ENCODE measurements at regions not wholly inside any gene's neighbourhood (a gene's known extent, or its start where the extent isn't known, plus 50 kb on each side); places are given as distances from the start of the nearest gene placed in this dataset.

GRCh38 chr1:38558500-38559445 is 300.8 kb downstream of the RRAGC start:
- DNase-seq (ENCODE audit: low read depth, low spot score) (no peak), ATAC-seq (no peak)
- RAD21 ChIA-PET (ENCODE audit: low non-redundant PET in 1 of 2, low total read pairs in 2 of 2, uncharacterized antibody in 2 of 2, unreplicated experiment in 2 of 2) = no interaction called here
- no TSS peak for BruUV-seq (replicated peaks)
- H3K36me3 ChIP-seq (ENCODE audit: control insufficient read depth in 1 of 2, insufficient read depth in 2 of 2, low read length in 2 of 2) = no peaks in the 10 kb centered on the region
- TF ChIP-seq RAD21 (IDR thresholded peaks at IDR 0.05; ENCODE audit: low read depth) (no peak), ZFX (IDR thresholded peaks at IDR 0.05) (no peak), CTCF (IDR thresholded peaks at IDR 0.05 in 2 of 3, conservative IDR thresholded peaks at IDR 0.05 in 1 of 3; ENCODE audit: borderline replicate concordance in 1 of 3, insufficient read depth in 1 of 3, low read depth in 2 of 3, low read length in 2 of 3) (no peak), TCF7L2 (IDR thresholded peaks at IDR 0.05; ENCODE audit: borderline replicate concordance, extremely low read depth, insufficient read depth, insufficient read length) (no peak), YY1 (IDR thresholded peaks at IDR 0.05; ENCODE audit: extremely low read depth, insufficient replicate concordance, low read depth, low read length) (no peak), ZBTB33 (IDR thresholded peaks at IDR 0.05; ENCODE audit: extremely low read depth, insufficient replicate concordance, low read length) (no peak), FOSL1 (IDR thresholded peaks at IDR 0.05; ENCODE audit: low read depth) (no peak), POLR2AphosphoS5 (IDR thresholded peaks at IDR 0.05; ENCODE audit: low read depth, low read length) (no peak), POLR2A (IDR thresholded peaks at IDR 0.05; ENCODE audit: borderline replicate concordance, extremely low read depth, insufficient read depth, insufficient read length) (no peak), ELF1 (IDR thresholded peaks at IDR 0.05; ENCODE audit: borderline replicate concordance, low read depth) (no peak), CBX3 (IDR thresholded peaks at IDR 0.05; ENCODE audit: low read depth) (no peak), JUND (IDR thresholded peaks at IDR 0.05) (no peak), SIN3A (IDR thresholded peaks at IDR 0.05; ENCODE audit: low read depth) (no peak)
- H2AFZ ChIP-seq (ENCODE audit: low read depth, low read length, poor library complexity, severe bottlenecking) = no peak overlapping the region
- H3K4me2 ChIP-seq (ENCODE audit: low read length) = no peak overlapping the region
- no peak overlapping the region for H3K4me3 ChIP-seq (replicated peaks in 1 of 2; ENCODE audit: low read depth in 1 of 2, low read length in 2 of 2)
- POLR2A ChIA-PET = no interaction called here
- H3K4me1 ChIP-seq (ENCODE audit: control insufficient read depth in 1 of 2, insufficient read depth in 2 of 2, low read length in 2 of 2) = no peaks in the 10 kb centered on the region
- no peaks in the 10 kb centered on the region for H3K79me2 ChIP-seq (ENCODE audit: insufficient read depth, low read length)
- peaks cover under 1% of the 10 kb centered on the region for H3K27me3 ChIP-seq (ENCODE audit: insufficient read depth, low read length)
- CTCF ChIA-PET = no interaction called here
- H3K9me3 ChIP-seq (ENCODE audit: control insufficient read depth in 1 of 2, insufficient read depth in 1 of 2, low read depth in 1 of 2, low read length in 2 of 2) = no peaks in the 10 kb centered on the region
- H3K9ac ChIP-seq (ENCODE audit: low read length) = no peak overlapping the region
- intact Hi-C loops (cut with micrococcal nuclease) = no loop called here
- H4K20me1 ChIP-seq (ENCODE audit: insufficient read depth) = no peaks in the 10 kb centered on the region
- no peaks in the 10 kb centered on the region for H3K9me2 ChIP-seq (ENCODE audit: insufficient read depth)
- H3K27ac ChIP-seq (ENCODE audit: low read depth, low read length) = no peak overlapping the region
